ENCODE measurements at regions not wholly inside any gene's neighbourhood (a gene's known extent, or its start where the extent isn't known, plus 50 kb on each side); places are given as distances from the start of the nearest gene placed in this dataset.
"Not testable (repeated sequence)": the region's sequence is repeated elsewhere in the genome, so short reads cannot be mapped to it uniquely, and the experiment has no call there.

DNA sequence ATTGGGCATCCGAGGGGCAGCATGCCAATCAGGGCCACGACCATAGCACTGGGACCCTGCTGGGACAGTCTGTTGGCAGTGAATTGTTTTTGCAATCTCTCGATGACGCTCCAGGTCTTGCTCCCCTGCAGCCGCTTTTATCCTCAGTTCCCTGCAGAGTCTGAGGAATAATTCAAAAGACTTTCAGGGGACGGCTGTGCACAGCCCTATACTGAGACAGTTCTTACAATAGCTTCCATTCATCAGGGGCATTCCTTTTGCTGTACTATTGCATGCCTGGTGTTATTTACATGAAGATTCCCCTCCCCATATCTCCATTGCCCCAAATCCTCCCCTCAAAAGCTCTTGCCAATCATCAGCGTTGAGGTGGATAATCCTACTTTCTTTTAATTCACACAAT, 163.3 kb upstream of the WWC1 start:
- no peak for DNase-seq

GRCh38 chr5:168128557-168128956, 162.9 kb upstream of the WWC1 start:
- no peak for DNase-seq

- no peak for DNase-seq
These were observed 159.9 kb upstream of the WWC1 start for GRCh38 chr5:168131519-168131918.

DNA sequence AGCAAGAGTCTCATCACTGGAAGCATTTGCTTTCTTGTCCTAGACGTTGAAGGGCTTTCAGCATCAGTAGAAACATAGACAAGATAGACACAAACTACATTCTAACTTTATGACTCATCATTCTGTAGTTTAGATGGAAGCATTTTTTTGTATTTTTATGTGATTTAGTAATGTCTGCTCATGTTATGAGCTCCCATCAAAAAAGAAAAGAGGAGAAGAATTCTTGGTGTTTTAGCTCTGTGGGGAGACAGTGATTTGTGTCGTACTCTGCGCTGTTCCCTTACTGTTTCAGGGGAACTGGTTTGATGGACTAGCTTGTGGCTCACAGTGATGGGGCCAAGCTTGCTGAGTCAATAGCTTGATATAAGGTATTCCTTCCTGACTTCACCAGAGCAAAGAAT, 159.2 kb upstream of the WWC1 start:
- DNase-seq, result no peak

DNA sequence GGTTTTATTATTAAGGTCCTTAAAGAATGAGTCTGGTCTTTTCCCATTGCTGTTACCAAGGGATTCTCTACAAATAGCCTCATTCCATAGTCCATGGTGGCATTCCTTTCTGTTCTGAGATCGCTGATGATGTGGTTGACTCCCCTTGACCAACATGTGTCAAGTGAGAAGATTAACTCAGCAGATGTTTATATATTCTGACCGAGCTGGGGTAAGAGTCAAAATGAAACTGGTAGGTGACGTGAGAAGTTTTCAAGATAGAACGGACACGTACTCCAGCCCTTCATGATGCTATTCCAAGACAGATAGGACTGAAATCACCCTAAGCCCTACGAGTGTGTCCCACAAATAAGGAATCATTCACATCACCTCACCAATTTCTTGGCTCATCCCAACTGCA, 155.5 kb upstream of the WWC1 start:
- no peak for DNase-seq

GRCh38 chr5:168136340-168136739, 155.1 kb upstream of the WWC1 start:
- DNase-seq, result no peak

GRCh38 chr5:168137265-168137664, 154.2 kb upstream of the WWC1 start:
- DNase-seq, result no peak

- no peak for DNase-seq
These were observed 151.2 kb upstream of the WWC1 start for GRCh38 chr5:168140241-168140640.

DNA sequence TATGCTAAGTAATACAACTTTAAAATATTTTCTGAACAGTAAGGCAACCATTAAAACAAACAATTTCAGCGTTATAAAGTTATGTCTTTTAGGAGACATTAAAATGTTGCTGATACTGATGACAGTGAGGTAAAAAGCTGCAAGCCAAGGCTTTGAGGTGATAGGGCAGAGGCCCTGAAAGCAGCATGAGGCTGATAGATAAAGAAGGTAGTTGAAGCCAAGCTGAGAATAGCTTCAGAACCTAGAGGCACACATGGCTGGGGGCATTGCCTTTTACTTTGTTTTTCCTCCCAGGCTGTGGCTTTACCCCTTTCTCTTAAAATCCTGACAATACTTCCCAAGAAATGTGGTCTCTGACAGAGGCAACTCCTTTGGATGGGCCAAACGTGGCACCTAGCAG, 149.0 kb upstream of the WWC1 start:
- DNase-seq, result no peak

DNA sequence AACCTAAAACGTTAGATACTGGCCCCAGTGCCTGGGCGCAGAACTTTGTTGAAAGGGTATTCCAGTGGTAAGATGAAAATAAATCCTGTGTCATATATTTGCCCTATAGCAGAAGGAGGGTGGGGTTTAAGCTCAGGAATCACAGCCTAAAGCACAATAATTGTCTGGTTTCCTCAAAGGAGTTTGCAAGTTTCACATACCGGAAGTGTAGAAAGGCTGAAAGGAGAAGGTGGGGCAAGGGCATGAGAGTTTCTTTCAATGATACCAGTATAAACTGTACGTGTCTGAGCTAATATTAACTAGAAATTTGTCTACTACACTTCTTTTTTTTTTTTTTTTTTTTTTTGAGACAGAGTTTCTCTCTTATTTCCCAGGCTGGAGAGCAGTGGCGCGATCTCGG, 147.9 kb upstream of the WWC1 start:
- DNase-seq, result not testable (repeated sequence)

- no peak for DNase-seq
These were observed 144.3 kb upstream of the WWC1 start for GRCh38 chr5:168147106-168147505.

DNA sequence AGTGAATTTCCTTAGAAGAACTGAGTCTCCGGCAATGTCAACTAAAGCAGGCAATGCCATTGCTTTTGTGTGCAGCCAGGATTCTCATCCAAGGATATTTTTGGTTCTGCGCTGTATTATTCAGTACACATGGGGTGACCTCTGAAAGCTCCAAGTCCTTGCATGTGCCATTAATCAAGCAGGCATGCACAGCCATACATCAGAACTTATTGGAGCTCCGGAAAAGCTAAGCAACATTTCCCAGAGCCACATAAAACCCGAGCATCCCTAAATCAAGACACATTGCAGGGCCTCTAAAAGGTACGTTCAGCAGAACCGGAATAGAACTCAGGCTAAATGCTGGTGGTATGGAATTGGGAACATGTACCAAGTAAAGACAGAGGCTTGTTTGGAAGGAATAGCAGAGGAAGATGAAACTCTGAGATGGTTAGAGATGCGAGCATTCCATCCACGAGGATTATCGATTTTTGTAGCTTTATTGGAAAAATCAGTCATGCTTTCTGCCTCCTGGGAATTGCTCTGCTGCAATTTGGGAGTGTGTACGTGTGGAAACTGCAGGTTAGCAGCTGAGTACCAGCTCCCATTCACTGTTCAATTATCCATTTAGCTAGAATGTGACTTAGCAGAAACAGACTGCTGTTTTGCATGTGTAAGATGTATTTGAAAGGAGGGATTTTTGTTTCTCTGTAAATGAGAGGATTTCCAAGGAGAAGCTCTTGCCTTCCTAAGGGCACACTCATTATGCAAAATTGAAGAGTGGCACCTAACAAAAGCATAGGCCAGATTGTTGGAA, 143.7 kb upstream of the WWC1 start:
- no peak for DNase-seq

DNA sequence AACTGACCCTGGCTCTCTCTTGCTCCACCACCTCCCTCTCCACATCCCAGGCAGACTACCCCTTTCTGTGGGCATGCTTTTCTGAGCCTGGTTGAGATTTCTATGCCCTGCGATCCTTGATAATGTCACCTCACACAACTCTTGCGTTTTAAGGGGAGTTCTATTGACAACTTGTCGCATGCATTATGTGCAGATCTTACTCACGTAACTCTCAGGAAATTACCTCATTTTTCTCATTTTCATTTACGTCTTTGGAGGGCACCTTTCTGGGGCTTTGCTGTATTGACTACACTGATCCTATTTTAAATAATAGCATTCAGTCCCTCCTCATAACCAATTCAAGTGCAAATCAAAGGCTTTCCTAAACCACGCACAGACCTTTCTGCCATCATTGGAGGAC, 140.4 kb upstream of the WWC1 start:
- no peak for DNase-seq

DNA sequence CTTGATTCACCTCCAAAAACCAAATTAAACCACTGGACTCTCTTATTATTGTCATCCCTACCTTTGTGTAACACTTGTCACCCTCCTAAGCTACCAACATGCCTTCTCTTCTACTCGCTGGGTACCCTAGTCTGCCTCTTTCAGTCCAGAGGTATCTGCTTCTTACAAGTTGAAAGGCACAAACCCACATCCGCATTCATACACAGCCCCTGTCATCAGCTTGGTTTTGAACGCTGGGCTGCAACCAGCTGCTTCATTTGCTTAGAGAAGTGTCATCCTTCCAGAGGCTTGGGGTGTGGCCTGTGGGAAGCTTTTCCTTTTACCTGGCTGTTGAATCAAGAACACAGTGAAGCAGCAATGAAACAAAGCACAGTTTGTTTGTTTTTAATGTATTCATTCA, 138.8 kb upstream of the WWC1 start:
- DNase-seq, result no peak

DNA sequence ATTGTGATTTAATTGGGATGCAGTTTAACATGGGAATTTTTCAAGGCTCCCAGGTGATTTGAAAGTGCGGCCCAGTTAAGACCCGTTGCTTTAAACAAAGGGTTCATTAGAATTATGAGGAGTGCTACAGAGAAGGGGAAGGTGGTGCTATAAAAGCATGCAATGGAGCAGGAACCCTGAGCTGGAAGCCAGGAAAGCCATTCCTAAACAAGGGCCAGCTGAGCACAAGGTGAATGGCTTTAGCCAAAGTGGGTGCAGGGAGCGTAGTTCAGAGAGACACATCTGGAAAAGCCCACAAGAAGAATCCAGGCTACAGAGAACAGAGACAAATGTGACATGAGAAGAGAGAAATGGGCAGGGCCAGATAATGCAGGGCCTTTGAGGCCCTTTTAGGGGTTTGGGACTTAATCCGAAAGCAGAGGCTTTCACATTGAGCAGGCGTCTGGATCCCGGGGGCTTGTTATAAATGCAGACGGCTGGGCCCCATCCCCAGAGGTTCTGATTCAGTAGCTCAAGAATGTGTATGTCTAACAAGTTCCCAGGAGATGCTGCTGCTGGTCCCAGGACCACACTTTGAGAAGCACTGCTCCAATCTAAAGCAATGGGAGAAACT, 138.1 kb upstream of the WWC1 start:
- DNase-seq, result no peak

GRCh38 chr5:168153876-168154270, 137.6 kb upstream of the WWC1 start:
- DNase-seq, result no peak

DNA sequence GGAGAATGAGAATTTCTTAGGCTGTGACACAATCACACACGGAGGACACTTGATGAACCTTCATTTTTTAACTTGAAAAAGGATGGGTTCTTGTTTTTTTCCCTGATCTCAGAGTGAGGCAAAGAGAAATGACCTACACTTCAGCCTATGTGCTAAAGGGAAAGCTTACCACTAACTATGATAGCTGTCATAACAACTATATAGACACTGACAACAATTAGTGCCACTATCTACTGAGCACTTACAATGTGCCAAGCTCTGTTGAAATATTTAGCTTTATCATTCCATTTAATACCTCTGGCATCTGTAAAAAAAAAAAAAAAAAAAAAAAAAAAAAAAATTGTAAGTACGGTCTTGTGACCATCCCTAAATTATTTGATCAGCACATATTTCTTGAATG, 135.9 kb upstream of the WWC1 start:
- DNase-seq, result no peak

DNA sequence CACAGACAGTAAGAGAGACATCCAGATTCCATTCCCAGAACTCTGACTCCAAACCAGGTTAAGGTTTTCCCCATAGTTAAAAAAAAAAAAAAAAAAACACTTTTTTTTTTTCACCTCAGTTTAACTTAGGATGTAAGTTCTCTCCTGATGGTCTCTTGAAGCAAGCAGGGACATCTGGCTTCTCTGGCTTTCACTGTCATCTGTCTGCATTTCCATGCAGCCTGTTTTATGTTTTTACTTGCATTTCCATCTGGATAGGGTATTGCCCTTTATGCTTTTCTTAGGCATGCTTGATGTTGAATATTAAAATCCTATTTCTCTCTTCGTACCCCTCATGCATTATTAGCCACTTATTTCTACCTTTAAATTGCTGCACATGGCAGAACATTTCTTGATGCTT, 135.3 kb upstream of the WWC1 start:
- no peak for DNase-seq

DNA sequence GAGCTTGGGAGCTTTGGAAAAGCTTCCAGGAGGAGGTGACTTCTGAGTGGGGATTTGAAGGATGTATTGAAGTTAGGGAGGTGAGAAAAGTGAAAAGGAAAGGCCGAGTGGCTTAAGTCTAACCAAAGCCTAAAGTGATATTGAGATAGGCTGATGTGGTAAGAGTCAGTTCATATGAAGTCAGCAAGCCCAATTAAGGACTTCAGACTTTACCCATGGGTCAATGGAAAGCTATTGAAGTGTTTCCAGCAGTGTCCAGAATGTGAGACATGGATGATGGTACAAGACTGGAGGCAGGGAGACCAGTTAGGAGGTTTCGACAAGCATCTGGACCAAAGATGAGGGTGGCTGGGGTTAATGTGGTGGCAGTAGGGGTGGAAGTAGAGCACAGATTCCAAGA, 134.3 kb upstream of the WWC1 start:
- DNase-seq, result no peak

- no peak for DNase-seq
These were observed 132.0 kb upstream of the WWC1 start for GRCh38 chr5:168159425-168159824.

DNA sequence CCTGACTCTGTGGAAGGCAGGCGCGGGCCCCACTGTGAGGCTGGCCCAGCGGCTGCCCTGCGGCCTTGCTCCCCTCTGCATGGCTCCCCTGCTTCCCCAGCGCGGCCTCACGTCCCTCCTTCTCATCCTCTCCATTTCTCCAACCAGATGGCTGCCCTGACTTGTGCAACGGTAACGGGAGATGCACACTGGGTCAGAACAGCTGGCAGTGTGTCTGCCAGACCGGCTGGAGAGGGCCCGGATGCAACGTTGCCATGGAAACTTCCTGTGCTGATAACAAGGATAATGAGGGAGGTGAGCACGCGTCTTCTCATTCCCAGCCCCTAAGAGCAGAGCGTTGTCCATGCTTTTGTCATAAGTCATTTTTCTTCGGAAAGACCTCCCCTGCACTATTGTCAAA, 129.0 kb upstream of the WWC1 start:
- no peak for DNase-seq

- no peak for DNase-seq
These were observed 127.5 kb upstream of the WWC1 start for GRCh38 chr5:168163966-168164365.

- DNase-seq, result peak; percentile 41
These were observed 126.1 kb upstream of the WWC1 start for GRCh38 chr5:168165221-168165914.

DNA sequence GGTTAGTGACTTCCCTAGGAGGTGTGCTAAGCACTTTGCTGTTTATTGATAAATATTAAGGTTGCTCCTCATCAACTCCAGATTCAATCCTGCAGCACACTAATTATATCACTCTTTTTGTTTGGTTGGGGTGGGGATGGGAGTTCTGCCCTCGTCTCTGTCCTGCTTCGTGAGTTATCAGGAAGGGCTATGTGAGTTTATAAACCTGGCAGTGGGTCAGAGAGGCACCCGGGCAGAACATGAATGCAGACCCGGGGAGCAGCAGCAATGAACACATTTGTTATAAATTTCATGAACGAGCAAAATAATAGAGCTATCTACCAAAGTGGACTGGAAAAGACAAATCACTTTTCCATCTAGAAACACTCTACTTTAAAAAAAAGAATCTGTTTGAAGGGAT, 125.5 kb upstream of the WWC1 start:
- DNase-seq, result no peak

Data from NCI-H1048 (cell line).